IMR-90 (cell line): ENCODE measurements at regions not wholly inside any gene's neighbourhood (a gene's known extent, or its start where the extent isn't known, plus 50 kb on each side); places are given as distances from the start of the nearest gene placed in this dataset.
A peak's percentile ranks its signal among the peaks of the same experiment; 100 is the strongest.

Experiments
- ATAC-seq: fragments of 200-7000 bp; cut with Tn5 transposase; 2 replicates; pipeline ENCODE4 v1.9.1; 2020; ENCODE audit warnings: low read depth, mild to moderate bottlenecking, moderate library complexity
- BruUV-seq: library from RNA; stranded (reverse); fragments of 400-500 nt; replicated peaks from 2 replicates; lab custom pipeline; 2021; lab: Mats Ljungman, UMichigan
- CTCF ChIA-PET: fragments of 300-600 bp; formaldehyde crosslinking; extraction: SDS; loops from one replicate; lab custom pipeline; 2021; ENCODE audit warnings: antibody characterized with exemption; lab: Yijun Ruan, JAX
- POLR2A ChIA-PET: fragments of 300-600 bp; sonication (Branson Sonifier 250); formaldehyde crosslinking; loops from one replicate; lab custom pipeline; 2022; ENCODE audit warnings: antibody characterized with exemption; ENCODE audit not compliant: unreplicated experiment; lab: Charles Lee
- DNase-seq: peaks from one replicate; pipeline ENCODE4 v3.0.0; 2013
- H2AFZ ChIP-seq: replicated peaks from 2 replicates; pipeline ENCODE3; 2013; ENCODE audit warnings: low read length, mild to moderate bottlenecking; ENCODE audit not compliant: poor library complexity
- H2AK5ac ChIP-seq: 2 replicates; pipeline ENCODE4 v1.6.1; 2013; ENCODE audit warnings: low read depth, low read length, inconsistent platforms
- H2AK9ac ChIP-seq: replicated peaks from 2 replicates; pipeline ENCODE3; 2013; ENCODE audit warnings: mild to moderate bottlenecking, low read depth, low read length, moderate library complexity; ENCODE audit not compliant: poor library complexity
- H2BK120ac ChIP-seq: 2 replicates; pipeline ENCODE4 v1.6.1; 2013; ENCODE audit warnings: low read depth, low read length, inconsistent platforms
- H2BK15ac ChIP-seq: 3 replicates; pipeline ENCODE4 v1.6.1; 2013; ENCODE audit warnings: low read depth, low read length, inconsistent platforms
- H2BK20ac ChIP-seq: 2 replicates; pipeline ENCODE4 v1.6.1; 2013; ENCODE audit warnings: low read depth, mild to moderate bottlenecking, inconsistent platforms, low read length, moderate library complexity
- H2BK5ac ChIP-seq: 2 replicates; pipeline ENCODE4 v1.6.1; 2013; ENCODE audit warnings: mild to moderate bottlenecking, low read depth, low read length, inconsistent platforms; ENCODE audit not compliant: poor library complexity, severe bottlenecking
- H3K14ac ChIP-seq: replicated peaks from 2 replicates; pipeline ENCODE4 v1.6.1; 2013; ENCODE audit warnings: low read depth, low read length, inconsistent platforms
- H3K18ac ChIP-seq: 2 replicates; pipeline ENCODE4 v1.6.1; 2013; ENCODE audit warnings: low read depth, low read length, control low read depth
- H3K23ac ChIP-seq: 2 replicates; pipeline ENCODE4 v1.6.1; 2013; ENCODE audit warnings: low read depth, low read length, inconsistent platforms
- H3K27ac ChIP-seq: 2 replicates; pipeline ENCODE4 v1.5.1; 2013; ENCODE audit warnings: mild to moderate bottlenecking, control low read depth, low read length; ENCODE audit not compliant: insufficient read depth
- H3K27me3 ChIP-seq: 2 replicates; pipeline ENCODE4 v1.6.1; 2013; ENCODE audit warnings: low read length; ENCODE audit not compliant: control insufficient read depth, insufficient read depth
- H3K36me3 ChIP-seq: 2 replicates; pipeline ENCODE4 v1.6.1; 2013; ENCODE audit warnings: low read length, mixed read lengths; ENCODE audit not compliant: control insufficient read depth, insufficient read depth
- H3K4ac ChIP-seq: 2 replicates; pipeline ENCODE4 v1.6.1; 2013; ENCODE audit warnings: low read depth, low read length, inconsistent platforms
- H3K4me1 ChIP-seq: 2 replicates; pipeline ENCODE4 v1.6.1; 2013; ENCODE audit warnings: low read length, mixed read lengths; ENCODE audit not compliant: control insufficient read depth, insufficient read depth
- H3K4me2 ChIP-seq: 2 replicates; pipeline ENCODE4 v1.6.1; 2013; ENCODE audit warnings: low read depth, mild to moderate bottlenecking, control low read depth, low read length, moderate library complexity
- H3K4me3 ChIP-seq: 2 replicates; pipeline ENCODE4 v1.5.1; 2013; ENCODE audit warnings: low read depth, mild to moderate bottlenecking, control low read depth, low read length, moderate library complexity; ENCODE audit not compliant: insufficient read depth
- H3K56ac ChIP-seq: 2 replicates; pipeline ENCODE4 v1.6.1; 2013; ENCODE audit warnings: low read length, inconsistent platforms; ENCODE audit not compliant: insufficient read depth; ENCODE audit errors: extremely low read depth
- H3K79me1 ChIP-seq, 2 experiments: 2 replicates each; pipeline ENCODE4 v1.6.1; 2013; ENCODE audit warnings: low read length in 2 of 2, inconsistent platforms in 1 of 2, low read depth in 1 of 2
- H3K9ac ChIP-seq: 2 replicates; pipeline ENCODE4 v1.6.1; 2013; ENCODE audit warnings: low read depth, low read length, control low read depth
- H3K9me1 ChIP-seq: 2 replicates; pipeline ENCODE4 v1.6.1; 2013; ENCODE audit warnings: low read length, inconsistent platforms; ENCODE audit not compliant: insufficient read depth
- H3K9me3 ChIP-seq: 2 replicates; pipeline ENCODE4 v1.6.1; 2013; ENCODE audit warnings: low read length; ENCODE audit not compliant: control insufficient read depth, insufficient read depth
- H4K20me1 ChIP-seq: 2 replicates; pipeline ENCODE4 v1.6.1; 2013; ENCODE audit warnings: low read length, inconsistent platforms; ENCODE audit not compliant: insufficient read depth
- H4K5ac ChIP-seq: 2 replicates; pipeline ENCODE4 v1.6.1; 2013; ENCODE audit warnings: mild to moderate bottlenecking, low read depth, low read length, control low read depth
- H4K8ac ChIP-seq, 2 experiments: 2 replicates each; pipeline ENCODE4 v1.6.1; 2013; ENCODE audit warnings: low read depth in 2 of 2, low read length in 2 of 2, control low read depth in 1 of 2, inconsistent platforms in 1 of 2
- H4K91ac ChIP-seq: 2 replicates; pipeline ENCODE4 v1.6.1; 2013; ENCODE audit warnings: low read depth, low read length, inconsistent platforms; ENCODE audit not compliant: insufficient read depth
- BHLHE40 ChIP-seq: fragments of 150-350 bp; IDR thresholded peaks from 2 replicates; pipeline ENCODE4 v1.6.1; 2016; ENCODE audit warnings: mild to moderate bottlenecking, low read depth, low read length
- CEBPB ChIP-seq: IDR thresholded peaks from 2 replicates; pipeline ENCODE4 v1.6.1; 2012; ENCODE audit warnings: low read depth, low read length, improper control_type of control experiment
- CHD1 ChIP-seq: IDR thresholded peaks from 2 replicates; pipeline ENCODE4 v1.6.1; 2012; ENCODE audit warnings: low read depth, low read length, improper control_type of control experiment
- CTCF ChIP-seq: conservative IDR thresholded peaks from 2 replicates; pipeline ENCODE4 v1.5.1; 2012; ENCODE audit warnings: mild to moderate bottlenecking, low read depth, low read length, improper control_type of control experiment
- FOS ChIP-seq: fragments of 150-350 bp; IDR thresholded peaks from 2 replicates; pipeline ENCODE4 v1.6.1; 2016; ENCODE audit warnings: low read depth, low read length
- MAFK ChIP-seq: IDR thresholded peaks from 2 replicates; pipeline ENCODE4 v1.6.1; 2012; ENCODE audit warnings: low read depth, low read length, improper control_type of control experiment
- MAZ ChIP-seq: IDR thresholded peaks from 2 replicates; pipeline ENCODE4 v1.6.1; 2012; ENCODE audit warnings: low read depth, mild to moderate bottlenecking, low read length, improper control_type of control experiment, moderate library complexity, borderline replicate concordance
- MXI1 ChIP-seq: IDR thresholded peaks from 2 replicates; pipeline ENCODE4 v1.6.1; 2012; ENCODE audit warnings: low read depth, mild to moderate bottlenecking, low read length, moderate library complexity, borderline replicate concordance
- NFE2L2 ChIP-seq: fragments of 150-350 bp; IDR thresholded peaks from 2 replicates; pipeline ENCODE4 v1.6.1; 2016; ENCODE audit warnings: low read depth, mild to moderate bottlenecking, low read length
- POLR2A ChIP-seq: IDR thresholded peaks from 2 replicates; pipeline ENCODE4 v1.6.1; 2012; ENCODE audit warnings: mild to moderate bottlenecking, low read depth, low read length
- RAD21 ChIP-seq: IDR thresholded peaks from 2 replicates; pipeline ENCODE4 v1.6.1; 2012; ENCODE audit warnings: low read length, improper control_type of control experiment
- RCOR1 ChIP-seq: IDR thresholded peaks from 2 replicates; pipeline ENCODE4 v1.6.1; 2012; ENCODE audit warnings: mild to moderate bottlenecking, low read length, improper control_type of control experiment; ENCODE audit not compliant: insufficient replicate concordance
- RFX5 ChIP-seq: IDR thresholded peaks from 2 replicates; pipeline ENCODE4 v1.8.0; 2012; ENCODE audit warnings: low read depth, mild to moderate bottlenecking, low read length, moderate library complexity
- SMC3 ChIP-seq: fragments of 150-350 bp; IDR thresholded peaks from 2 replicates; pipeline ENCODE4 v1.6.1; 2016; ENCODE audit warnings: low read depth, mild to moderate bottlenecking, antibody characterized with exemption, low read length, moderate library complexity
- USF2 ChIP-seq: fragments of 150-350 bp; IDR thresholded peaks from 2 replicates; pipeline ENCODE4 v1.6.1; 2017; ENCODE audit warnings: mild to moderate bottlenecking, antibody characterized with exemption, low read length, low read depth
- WGBS, 2 experiments: methylation state at CpG; one replicate each; pipeline versions ENCODE4 v1.1.5 to v1.1.7; 2013; ENCODE audit warnings: missing lambda C conversion rate in 2 of 2; ENCODE audit not compliant: insufficient read length in 1 of 2; ENCODE audit errors: extremely low coverage in 2 of 2; 5-methylcytosine and 5-hydroxymethylcytosine counted together
- dilution Hi-C: fragments of 300-500 bp; cut with HindIII; formaldehyde crosslinking; loops from one replicate; pipeline ENCODE4 v1.14.3; 2018; ENCODE audit warnings: low sequenced_read_pairs; ENCODE audit not compliant: unreplicated experiment
- in situ Hi-C: fragments of 300-500 bp; cut with MboI; formaldehyde crosslinking; loops from 3 replicates; pipeline ENCODE4 v1.14.3; 2019; ENCODE audit warnings: low sequenced_read_pairs, inconsistent platforms, mixed read lengths
- intact Hi-C: fragments of 100-400 bp; cut with micrococcal nuclease; formaldehyde crosslinking; loops from 2 replicates; pipeline ENCODE4 v1.10.0; 2022
- TF ChIP-seq, protein P1 (sequence below): fragments of 150-350 bp; IDR thresholded peaks from 2 replicates; pipeline ENCODE4 v1.6.1; 2016; ENCODE audit warnings: low read depth, mild to moderate bottlenecking, low read length, moderate library complexity, borderline replicate concordance

- Histone ChIP-seq H2AFZ (no peak overlapping the region), H4K8ac (no peak overlapping the region), H4K5ac (no peak overlapping the region), H3K9me1 (no peaks in the 10 kb centered on the region), H2AK5ac (no peak overlapping the region), H3K4me3 (no peak overlapping the region), H3K23ac (no peak overlapping the region), H3K4me2 (no peak overlapping the region), H4K20me1 (no peaks in the 10 kb centered on the region), H3K9ac (no peak overlapping the region), H2BK5ac (no peak overlapping the region), H3K4ac (no peak overlapping the region), H3K56ac (no peak overlapping the region), H4K91ac (no peak overlapping the region), H2BK120ac (no peak overlapping the region), H3K79me1 (no peaks in the 10 kb centered on the region), H3K18ac (no peak overlapping the region), H2AK9ac (no peak overlapping the region), H2BK15ac (no peak overlapping the region), H3K27me3 (peaks cover 9% of the 10 kb centered on the region), H2BK20ac (no peak overlapping the region), H3K9me3 (no peaks in the 10 kb centered on the region), H3K4me1 (no peaks in the 10 kb centered on the region), H3K14ac (no peak overlapping the region), H3K36me3 (no peaks in the 10 kb centered on the region), H3K27ac (no peak overlapping the region)
- intact Hi-C loops = loop anchor here (5.0 to 10.0 kb wide), 3 partner anchors 36 to 286 kb away; no protein-coding TSS in a partner anchor
- in situ Hi-C loops = no loop called here
- DNase-seq = peak; percentile 52
- POLR2A ChIA-PET = no interaction called here
- 60% methylated on average over 3 of the region's 5 CpGs; no CpG with 5 or more reads in 1 of the 2 experiments for WGBS, 2 experiments
- no TSS peak for BruUV-seq
- ATAC-seq = peak; percentile 98
- CTCF ChIA-PET = no interaction called here
- TF ChIP-seq, protein P1, sequence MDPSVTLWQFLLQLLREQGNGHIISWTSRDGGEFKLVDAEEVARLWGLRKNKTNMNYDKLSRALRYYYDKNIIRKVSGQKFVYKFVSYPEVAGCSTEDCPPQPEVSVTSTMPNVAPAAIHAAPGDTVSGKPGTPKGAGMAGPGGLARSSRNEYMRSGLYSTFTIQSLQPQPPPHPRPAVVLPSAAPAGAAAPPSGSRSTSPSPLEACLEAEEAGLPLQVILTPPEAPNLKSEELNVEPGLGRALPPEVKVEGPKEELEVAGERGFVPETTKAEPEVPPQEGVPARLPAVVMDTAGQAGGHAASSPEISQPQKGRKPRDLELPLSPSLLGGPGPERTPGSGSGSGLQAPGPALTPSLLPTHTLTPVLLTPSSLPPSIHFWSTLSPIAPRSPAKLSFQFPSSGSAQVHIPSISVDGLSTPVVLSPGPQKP = no peak
- TF ChIP-seq NFE2L2 (no peak), MXI1 (no peak), MAZ (no peak), CHD1 (no peak), SMC3 (peak; percentile 77), CTCF (peak; percentile 82), FOS (no peak), RCOR1 (no peak), RFX5 (no peak), BHLHE40 (no peak), USF2 (peak; percentile 35; the same call in 1 of the 2 replicates), CEBPB (peak; percentile 92), MAFK (no peak), RAD21 (peak; percentile 79), POLR2A (no peak)
- dilution Hi-C loops = no loop called here
Observed at GRCh38 chr22:22748297-22748743, 103.9 kb downstream of the GGTLC2 start.
